HUES64 (cell line): ENCODE measurements at regions not wholly inside any gene's neighbourhood (a gene's known extent, or its start where the extent isn't known, plus 50 kb on each side); places are given as distances from the start of the nearest gene placed in this dataset.

Experiments used
- H3K27ac ChIP-seq: 2 replicates; pipeline ENCODE4 v1.7.0; 2013; ENCODE audit warnings: low read depth, low read length, inconsistent platforms
- H3K27me3 ChIP-seq: 2 replicates; pipeline ENCODE4 v1.6.1; 2013; ENCODE audit warnings: mild to moderate bottlenecking, low read length; ENCODE audit not compliant: insufficient read depth
- H3K36me3 ChIP-seq: 2 replicates; pipeline ENCODE4 v1.6.1; 2013; ENCODE audit warnings: mild to moderate bottlenecking, low read length; ENCODE audit not compliant: insufficient read depth
- H3K4me1 ChIP-seq: 2 replicates; pipeline ENCODE4 v1.6.1; 2013; ENCODE audit warnings: mild to moderate bottlenecking, low read length, moderate library complexity; ENCODE audit not compliant: insufficient read depth
- H3K4me3 ChIP-seq: 2 replicates; pipeline ENCODE4 v1.5.1; 2013; ENCODE audit warnings: mild to moderate bottlenecking, low read length, moderate library complexity
- H3K9ac ChIP-seq: 2 replicates; pipeline ENCODE4 v1.6.1; 2013; ENCODE audit warnings: mild to moderate bottlenecking, low read depth, low read length
- H3K9me3 ChIP-seq: 2 replicates; pipeline ENCODE4 v1.6.1; 2013; ENCODE audit warnings: low read depth, low read length; ENCODE audit not compliant: insufficient read depth
- WGBS: fragments of 150-250, 120-280 bp; methylation state at CpG from one replicate; pipeline ENCODE4 v1.1.7; 2013; ENCODE audit warnings: missing lambda C conversion rate; 5-methylcytosine and 5-hydroxymethylcytosine counted together

DNA sequence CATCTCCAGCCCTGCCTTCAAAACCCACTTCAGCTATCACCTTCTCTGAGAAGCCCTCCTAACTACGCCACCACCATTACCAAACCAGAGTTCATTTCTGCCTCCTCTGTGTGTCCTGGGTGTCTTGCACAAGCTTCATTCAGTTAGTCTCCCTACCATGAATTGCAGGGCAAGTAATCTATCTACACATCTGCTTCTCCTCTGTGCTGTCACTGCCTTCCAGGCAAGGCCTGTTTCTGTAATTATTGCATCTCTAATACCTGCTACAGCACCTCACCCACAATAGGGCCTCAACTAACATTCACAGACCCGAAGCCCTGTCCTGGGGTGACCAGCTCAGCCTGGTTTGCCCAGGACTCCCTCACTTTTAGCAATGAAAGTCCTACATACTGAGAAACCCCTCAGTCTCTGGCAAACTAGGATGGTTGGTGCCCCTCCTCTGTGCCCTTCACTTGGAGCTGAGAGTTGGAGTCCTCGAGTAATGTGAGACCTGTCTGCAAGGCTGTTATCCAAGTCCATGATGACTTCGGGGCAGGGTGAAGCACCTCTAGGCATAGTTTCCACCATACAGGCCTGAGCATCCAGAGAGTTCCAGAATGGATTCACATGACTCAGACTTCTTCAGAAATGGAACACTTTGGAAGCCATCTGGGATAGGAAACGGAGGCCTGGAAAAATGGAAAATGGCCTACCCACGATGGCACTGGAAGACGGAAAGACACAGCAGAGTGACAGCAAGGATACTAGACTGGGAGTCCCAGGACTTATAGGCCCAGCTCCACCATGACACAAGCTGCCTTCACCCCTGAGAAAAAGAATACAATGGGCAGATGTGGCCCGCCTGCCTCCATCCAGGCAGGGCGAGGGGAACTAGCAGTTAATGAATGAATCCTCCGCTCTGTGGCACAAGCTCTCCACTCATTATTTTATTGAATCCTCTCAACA is 269.3 kb downstream of the BUD13 start:
- Histone ChIP-seq H3K4me1 (peaks cover 35% of the 10 kb centered on the region), H3K27me3 (peaks cover 32% of the 10 kb centered on the region), H3K36me3 (no peaks in the 10 kb centered on the region), H3K27ac (no peak overlapping the region), H3K4me3 (no peak overlapping the region), H3K9ac (no peak overlapping the region), H3K9me3 (no peaks in the 10 kb centered on the region)
- 94% methylated on average over 10 of the region's 10 CpGs for WGBS

DNA sequence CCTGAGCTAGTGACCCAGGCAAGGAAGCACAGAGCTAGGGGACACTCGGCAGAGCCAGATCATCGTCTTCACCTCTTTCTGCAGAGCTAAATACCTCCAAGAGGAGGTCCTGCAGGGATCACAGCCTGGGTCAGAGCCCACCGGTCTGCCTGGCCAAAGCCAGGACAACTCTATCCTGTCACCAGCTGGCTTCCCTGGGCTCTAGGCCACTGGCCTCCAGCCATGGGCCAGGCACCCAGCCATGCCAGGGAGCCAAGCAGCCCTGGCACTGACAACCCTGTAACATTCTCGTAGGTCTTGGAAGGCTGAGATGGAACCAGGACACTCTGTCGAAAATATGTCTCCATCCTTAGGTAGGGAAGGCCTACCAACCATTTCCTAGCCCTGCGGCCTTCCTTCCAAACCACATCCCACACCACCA is 270.1 kb downstream of the BUD13 start:
- no peaks in the 10 kb centered on the region for H3K9me3 ChIP-seq
- H3K4me1 ChIP-seq = peaks cover 35% of the 10 kb centered on the region
- no peaks in the 10 kb centered on the region for H3K36me3 ChIP-seq
- no peak overlapping the region for H3K9ac ChIP-seq
- no peak overlapping the region for H3K4me3 ChIP-seq
- H3K27ac ChIP-seq = no peak overlapping the region
- peaks cover 38% of the 10 kb centered on the region for H3K27me3 ChIP-seq
- 93% methylated on average over 6 of the region's 6 CpGs for WGBS

DNA sequence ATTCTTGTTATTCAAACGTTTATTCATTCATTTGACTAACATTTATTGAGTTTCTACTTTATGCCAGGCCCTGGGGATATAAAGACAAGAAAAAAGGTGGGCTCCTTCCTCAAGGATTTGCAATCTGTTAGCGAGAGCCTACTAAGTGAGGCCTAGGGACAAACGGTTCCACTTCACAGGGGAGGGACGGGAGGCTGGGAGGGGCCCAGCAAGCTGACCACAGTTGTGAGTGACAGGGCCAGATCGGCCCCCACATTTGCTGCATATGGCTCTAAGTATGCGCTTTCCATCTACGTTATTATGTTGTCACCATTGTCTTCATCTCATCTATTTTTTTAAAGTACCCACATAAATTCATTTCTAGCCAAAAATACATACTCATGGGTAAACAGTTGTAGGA is 271.1 kb downstream of the BUD13 start:
- no peaks in the 10 kb centered on the region for H3K9me3 ChIP-seq
- peak overlapping the region; percentile 31 for H3K4me3 ChIP-seq
- no peaks in the 10 kb centered on the region for H3K36me3 ChIP-seq
- peaks cover 37% of the 10 kb centered on the region for H3K27me3 ChIP-seq
- H3K9ac ChIP-seq = no peak overlapping the region
- H3K27ac ChIP-seq = peak overlapping the region; percentile 23; the same call in 1 of the 2 replicates
- peaks cover 35% of the 10 kb centered on the region for H3K4me1 ChIP-seq
- WGBS = 27% methylated on average over 6 of the region's 7 CpGs

DNA sequence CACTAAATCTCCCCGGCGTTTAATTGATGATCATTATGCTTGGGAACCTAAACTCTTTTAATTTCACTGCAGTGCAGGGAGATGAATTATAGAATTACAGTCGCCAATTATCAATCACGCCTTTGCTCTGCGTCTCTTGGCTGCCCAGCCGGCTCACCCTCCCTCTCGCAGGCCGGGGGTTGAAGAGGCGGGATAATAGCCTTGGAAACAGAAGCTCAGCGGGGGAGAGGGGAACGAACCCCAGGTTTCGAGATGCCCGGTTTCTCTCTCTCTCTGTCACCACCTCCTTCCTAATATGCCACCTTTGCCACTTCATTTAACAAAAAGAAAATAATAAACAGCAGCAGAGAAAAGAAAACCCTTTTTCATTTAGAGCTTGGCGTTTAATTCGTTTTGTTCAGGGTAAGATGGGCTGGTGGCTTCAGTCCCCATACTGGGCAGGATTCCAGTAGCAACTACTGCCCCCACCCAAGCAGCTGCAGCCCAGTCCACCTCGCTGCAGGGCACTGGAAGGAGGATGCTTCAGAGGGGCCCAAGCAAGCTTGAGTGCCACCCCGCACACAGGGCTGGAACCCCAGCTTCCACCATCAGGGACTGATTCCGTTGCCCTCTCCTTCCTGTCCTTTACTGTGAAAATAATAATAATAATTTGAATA is 271.7 kb downstream of the BUD13 start:
- Histone ChIP-seq H3K9ac (no peak overlapping the region), H3K36me3 (no peaks in the 10 kb centered on the region), H3K27ac (peak overlapping the region; percentile 40; the same call in 1 of the 2 replicates), H3K4me1 (peaks cover 34% of the 10 kb centered on the region), H3K27me3 (peaks cover 36% of the 10 kb centered on the region), H3K9me3 (no peaks in the 10 kb centered on the region), H3K4me3 (peak overlapping the region; percentile 31)
- 7% methylated on average over 17 of the region's 18 CpGs for WGBS

DNA sequence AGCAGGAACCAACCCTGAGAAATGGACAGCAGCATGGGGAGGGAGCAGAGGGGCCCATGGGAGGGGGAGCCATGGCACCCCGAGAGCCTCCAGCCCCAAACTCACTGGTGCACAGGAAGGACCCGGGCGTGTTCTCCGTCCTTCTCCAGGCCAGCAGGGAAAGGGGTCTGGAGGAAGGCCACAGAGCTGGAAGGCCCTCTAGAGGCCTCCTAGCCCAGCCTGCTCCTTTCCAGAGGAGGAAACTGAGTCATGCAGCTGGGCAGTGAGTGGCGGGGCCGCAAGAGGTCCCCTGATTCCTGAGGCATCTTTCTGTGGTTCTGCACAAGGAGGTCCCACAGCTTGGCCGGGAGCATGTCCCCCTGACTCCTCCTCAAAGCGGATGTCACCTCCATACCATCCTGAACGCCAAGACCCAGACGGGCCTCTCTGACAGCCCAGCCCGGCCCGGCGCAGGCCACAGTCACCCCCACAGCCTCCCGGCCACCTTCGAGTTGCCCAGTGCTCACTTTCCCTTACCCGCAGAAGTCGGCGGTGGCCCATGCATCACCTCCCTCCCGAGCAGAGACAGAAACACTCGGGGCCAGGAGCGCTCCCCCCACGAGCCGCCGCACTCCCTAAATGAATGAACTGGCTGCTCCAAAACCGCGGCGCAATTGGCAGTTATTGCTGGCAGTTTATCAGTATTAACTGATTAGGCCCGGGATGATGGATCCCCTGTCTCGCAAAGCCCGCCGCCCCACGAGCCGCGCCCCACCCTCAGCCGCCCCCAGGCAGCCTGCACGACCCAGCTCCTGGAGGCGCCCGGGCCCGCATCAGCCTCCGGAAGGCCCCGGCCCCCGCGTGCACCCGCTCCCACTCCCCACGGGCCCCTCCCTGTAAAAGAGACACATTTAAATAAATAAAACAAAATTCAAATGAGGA is 272.5 kb downstream of the BUD13 start:
- 54% methylated on average over 45 of the region's 45 CpGs for WGBS
- H3K9ac ChIP-seq = no peak overlapping the region
- H3K9me3 ChIP-seq = no peaks in the 10 kb centered on the region
- H3K27me3 ChIP-seq = peaks cover 36% of the 10 kb centered on the region
- H3K4me1 ChIP-seq = peaks cover 27% of the 10 kb centered on the region
- H3K27ac ChIP-seq = no peak overlapping the region
- peak overlapping the region; percentile 31 for H3K4me3 ChIP-seq
- H3K36me3 ChIP-seq = no peaks in the 10 kb centered on the region

DNA sequence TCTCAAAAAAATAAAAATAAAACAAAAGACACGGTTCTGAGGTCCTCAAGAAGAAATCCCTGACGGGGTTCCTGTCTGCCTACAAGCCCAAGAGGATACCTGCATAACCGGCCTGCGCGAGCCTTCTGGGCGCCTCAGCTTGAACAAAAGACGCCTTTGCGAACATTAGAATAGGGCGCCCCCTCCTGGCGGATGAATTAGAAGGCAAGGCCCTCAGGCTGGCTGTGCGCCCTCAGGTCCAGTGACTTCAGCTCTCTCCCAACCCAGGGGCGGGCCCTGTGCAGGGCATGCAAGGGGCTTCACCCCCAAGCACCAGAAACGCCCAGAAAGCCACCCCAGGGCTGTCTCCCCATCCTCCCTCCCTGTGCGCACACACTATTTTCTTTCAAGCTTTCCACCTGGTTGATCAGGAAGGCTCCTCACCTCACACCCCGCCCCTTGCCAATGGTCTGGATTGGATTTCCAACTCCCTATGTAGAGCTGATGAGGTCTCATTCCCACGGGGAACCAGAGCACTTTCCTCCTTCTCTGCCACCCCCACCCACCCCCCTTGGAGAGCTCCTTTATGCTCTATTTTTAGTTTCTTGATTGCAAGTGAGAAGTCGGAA is 273.3 kb downstream of the BUD13 start:
- 18% methylated on average over 17 of the region's 17 CpGs for WGBS
- Histone ChIP-seq H3K27ac (no peak overlapping the region), H3K9me3 (no peaks in the 10 kb centered on the region), H3K9ac (no peak overlapping the region), H3K36me3 (no peaks in the 10 kb centered on the region), H3K27me3 (peaks cover 36% of the 10 kb centered on the region), H3K4me1 (peaks cover 21% of the 10 kb centered on the region), H3K4me3 (no peak overlapping the region)

DNA sequence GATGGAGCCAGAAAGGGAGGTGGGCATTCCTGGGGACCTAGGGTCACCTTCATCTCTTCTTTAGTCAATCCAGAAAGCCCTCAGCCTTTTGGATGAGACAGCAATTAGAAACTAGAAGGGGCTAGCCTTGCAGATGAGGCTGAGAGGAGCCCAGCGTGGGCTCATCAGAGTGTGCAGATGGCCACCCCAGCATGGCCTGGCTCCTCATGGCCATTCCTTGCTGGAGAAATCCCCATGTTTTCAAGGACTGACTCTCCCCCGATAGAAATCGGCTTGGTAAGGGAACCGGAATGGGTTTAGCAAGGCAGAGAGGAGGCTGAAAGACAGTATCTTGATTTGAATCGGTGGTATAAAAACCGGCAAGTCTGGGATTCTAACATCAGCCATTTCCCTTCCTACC is 274.6 kb downstream of the BUD13 start:
- H3K4me3 ChIP-seq = no peak overlapping the region
- H3K27me3 ChIP-seq = peaks cover 33% of the 10 kb centered on the region
- H3K9ac ChIP-seq = no peak overlapping the region
- whole genome bisulfite sequencing = 95% methylated on average over 6 of the region's 6 CpGs
- H3K36me3 ChIP-seq = no peaks in the 10 kb centered on the region
- H3K9me3 ChIP-seq = no peaks in the 10 kb centered on the region
- no peak overlapping the region for H3K27ac ChIP-seq
- H3K4me1 ChIP-seq = peaks cover 21% of the 10 kb centered on the region

DNA sequence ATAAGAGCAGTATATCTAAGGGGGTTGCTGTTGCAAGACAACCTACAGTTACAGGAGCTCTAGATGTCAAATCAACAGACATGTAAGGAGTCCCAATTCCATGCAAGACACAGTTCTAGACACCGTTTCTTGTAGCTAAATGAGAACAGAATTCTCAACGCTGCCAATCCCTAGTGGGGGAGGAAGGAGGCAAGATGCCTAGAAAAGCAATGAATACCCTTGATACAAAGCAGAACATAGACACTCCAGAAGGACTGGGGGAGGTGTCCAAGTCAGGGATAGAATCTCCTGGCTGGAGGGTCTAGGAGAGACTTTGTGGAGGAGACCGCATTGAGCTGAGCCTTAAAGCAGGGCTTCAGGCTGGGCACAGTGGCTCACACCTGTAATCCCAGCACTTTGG is 280.2 kb downstream of the BUD13 start:
- Histone ChIP-seq H3K27me3 (peaks cover 19% of the 10 kb centered on the region), H3K9ac (no peak overlapping the region), H3K9me3 (no peaks in the 10 kb centered on the region), H3K4me3 (no peak overlapping the region), H3K36me3 (no peaks in the 10 kb centered on the region), H3K4me1 (no peaks in the 10 kb centered on the region), H3K27ac (no peak overlapping the region)
- WGBS = 97% methylated on average over 3 of the region's 3 CpGs

DNA sequence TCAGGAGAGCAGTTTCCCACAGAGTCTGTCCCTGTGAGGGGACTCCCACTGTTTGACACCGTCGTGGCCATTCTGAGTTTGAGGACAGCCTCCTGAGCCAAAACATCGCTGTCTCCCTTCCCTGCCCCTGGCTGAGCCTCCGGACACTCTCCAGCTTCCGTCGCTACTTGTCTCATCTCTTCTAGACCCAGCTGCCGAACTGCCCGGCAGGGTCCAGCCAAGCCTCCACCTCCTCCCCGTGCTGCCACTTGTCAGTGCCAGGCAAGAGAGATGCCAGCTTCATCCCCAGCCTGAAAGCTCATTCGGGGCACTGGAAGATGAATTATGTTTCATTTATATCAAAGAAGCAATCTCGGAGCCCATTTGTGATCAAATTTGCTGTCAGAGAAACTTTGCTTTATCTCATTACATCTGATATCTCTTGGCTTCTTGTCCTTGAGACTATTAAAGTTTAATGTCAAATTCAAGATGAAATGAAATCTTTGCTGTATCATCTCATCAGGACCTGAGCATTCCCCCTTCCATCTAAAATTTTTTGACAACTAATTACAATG is 283.9 kb downstream of the BUD13 start:
- H3K4me3 ChIP-seq = no peak overlapping the region
- no peaks in the 10 kb centered on the region for H3K9me3 ChIP-seq
- H3K4me1 ChIP-seq = no peaks in the 10 kb centered on the region
- no peak overlapping the region for H3K27ac ChIP-seq
- peaks cover 31% of the 10 kb centered on the region for H3K27me3 ChIP-seq
- 81% methylated on average over 11 of the region's 11 CpGs for WGBS
- H3K9ac ChIP-seq = no peak overlapping the region
- no peaks in the 10 kb centered on the region for H3K36me3 ChIP-seq

DNA sequence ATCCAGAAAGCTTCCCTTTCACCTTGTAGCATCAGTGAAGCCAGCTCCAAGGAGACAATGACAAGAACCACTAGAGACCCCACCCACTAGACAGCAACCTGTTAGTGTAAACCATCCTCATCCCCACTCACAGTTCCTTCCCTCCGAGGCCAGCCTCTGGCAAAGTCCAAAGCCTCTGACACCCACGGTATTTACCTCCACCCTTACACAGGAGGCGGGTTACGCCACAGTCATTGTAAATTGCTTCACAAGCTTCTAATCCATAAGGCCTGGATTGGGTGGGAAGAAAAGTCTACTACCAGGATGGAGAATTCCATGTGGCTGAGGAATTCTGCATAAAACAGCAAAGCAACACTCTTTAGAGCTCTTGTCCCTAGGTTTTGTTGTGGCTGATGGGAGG is 287.4 kb downstream of the BUD13 start:
- Histone ChIP-seq H3K4me1 (no peaks in the 10 kb centered on the region), H3K9ac (no peak overlapping the region), H3K36me3 (no peaks in the 10 kb centered on the region), H3K27ac (no peak overlapping the region), H3K4me3 (no peak overlapping the region), H3K27me3 (peaks cover 34% of the 10 kb centered on the region), H3K9me3 (no peaks in the 10 kb centered on the region)
- 95% methylated on average over 3 of the region's 4 CpGs for whole genome bisulfite sequencing
